Activated naive CD8-positive, alpha-beta T cell treated with anti-CD3 and anti-CD28 coated beads, Interleukin-2, amount 50 U/mL, for 16 hours (primary cell): ENCODE measurements at regions not wholly inside any gene's neighbourhood (a gene's known extent, or its start where the extent isn't known, plus 50 kb on each side); places are given as distances from the start of the nearest gene placed in this dataset.
"Not testable (repeated sequence)": the region's sequence is repeated elsewhere in the genome, so short reads cannot be mapped to it uniquely, and the experiment has no call there.

Experiments used
- DNase-seq: peaks from one replicate; pipeline ENCODE4 v3.0.0-alpha.2; 2020; ENCODE audit warnings: low read depth, low spot score

DNA sequence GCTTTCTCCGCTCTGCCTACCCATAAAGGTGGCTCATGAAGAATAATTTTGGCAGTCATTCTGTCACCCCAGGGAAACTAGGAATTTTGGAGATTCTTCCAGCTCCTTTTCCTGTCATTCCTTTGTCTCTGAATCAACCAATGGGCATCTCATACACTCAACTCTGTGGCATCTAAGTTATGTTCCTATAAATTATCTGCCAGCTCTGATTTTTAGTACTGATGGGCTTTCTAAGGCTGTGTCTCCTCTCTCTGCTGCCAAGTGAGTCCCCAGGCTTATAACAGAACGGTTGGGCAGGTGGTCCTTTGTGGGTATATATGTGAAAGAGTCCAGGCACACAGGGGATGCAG lies 226.8 kb downstream of the NMUR2 start:
- no peak for DNase-seq

DNA sequence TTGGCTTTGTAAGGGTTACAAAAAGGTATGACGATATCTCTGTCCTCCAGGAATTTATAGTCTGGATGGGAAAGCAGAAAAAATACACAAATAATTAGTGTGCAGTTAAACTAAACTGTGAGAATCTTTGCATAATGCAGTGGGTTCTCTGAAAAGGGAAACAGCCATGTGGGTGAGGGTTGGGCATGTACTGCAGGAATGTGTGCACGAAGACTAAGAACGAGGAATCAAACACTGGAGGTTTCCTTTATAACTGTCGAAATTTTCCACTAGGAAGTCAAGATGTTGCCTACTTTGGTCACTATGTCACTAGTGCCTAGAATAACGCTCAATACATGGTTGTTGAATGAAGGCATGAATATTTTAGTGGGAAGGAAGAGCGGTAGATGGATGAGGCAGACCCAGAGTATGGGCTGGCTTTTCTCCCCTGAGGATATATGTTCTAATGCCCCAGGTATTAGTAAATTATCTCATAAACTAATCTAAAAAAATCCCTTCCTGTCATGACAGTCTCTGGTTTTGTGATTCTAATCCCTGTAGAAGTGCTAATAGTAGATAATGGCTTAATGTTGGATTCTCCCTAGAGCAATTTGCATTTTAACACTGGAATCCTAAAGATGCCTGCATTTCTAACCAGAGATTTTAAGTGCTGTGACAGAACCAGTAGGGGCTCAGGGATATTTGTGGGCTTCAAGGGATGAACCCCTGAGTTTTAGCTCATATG lies 227.3 kb downstream of the NMUR2 start:
- DNase-seq: no peak

DNA sequence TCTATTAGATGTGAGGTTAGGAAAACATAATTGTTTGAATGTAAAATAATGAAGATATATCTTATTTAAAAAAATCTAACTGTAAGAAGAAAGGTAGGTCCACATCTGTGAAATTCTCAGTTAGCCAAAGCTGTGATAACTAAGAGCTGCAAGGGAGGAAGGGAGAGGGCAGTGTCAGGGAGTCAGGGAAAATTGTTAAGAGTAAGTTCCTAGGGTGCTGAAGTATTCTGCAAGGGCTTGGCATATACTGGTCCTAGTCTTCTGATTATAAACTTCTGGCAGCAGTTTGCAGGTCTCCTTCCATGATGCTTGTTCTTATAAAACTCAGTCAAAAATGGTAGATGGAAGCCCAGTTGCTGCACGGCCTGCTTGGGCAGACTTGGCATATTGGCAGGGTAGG lies 233.2 kb downstream of the NMUR2 start:
- no peak for DNase-seq

DNA sequence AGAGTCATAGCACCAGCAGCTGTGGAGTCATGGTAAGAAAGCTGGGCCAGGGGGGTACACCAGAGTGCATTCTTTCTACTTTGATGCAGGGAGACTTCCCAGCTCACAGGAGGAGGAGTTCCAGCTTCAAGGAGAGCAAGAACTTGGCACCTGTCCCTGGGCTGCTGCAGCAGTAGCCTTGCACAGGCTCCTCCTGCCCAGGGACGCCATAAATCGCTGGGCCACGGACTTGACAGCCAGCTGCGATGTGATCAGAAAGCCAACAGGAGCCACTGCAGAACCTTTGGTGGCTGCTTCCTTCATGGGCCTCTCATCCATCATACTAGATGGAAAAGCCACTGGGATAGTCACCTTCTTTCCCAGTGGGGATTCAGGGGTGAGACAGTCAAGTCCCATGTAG lies 234.7 kb downstream of the NMUR2 start:
- no peak for DNase-seq

DNA sequence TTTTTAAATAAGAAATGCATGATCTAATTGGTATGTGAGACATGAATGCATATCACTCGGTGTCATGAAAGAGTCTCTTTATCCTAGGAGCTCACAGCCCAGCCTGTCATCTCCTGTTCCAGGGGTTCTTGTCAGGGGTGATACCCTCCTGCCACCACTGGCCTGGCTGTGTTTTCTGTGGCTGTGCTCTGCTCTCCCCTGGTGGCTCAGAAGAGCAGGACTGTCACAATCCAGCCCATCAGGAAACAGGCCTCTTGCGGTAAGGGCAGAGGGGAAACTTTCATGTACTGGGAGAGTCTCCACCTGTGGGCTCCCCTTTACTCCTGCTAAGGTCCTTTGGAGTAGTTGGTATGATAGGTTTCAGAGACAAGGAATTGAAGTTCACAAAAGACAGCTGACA lies 240.2 kb upstream of the GLRA1 start:
- no peak for DNase-seq

DNA sequence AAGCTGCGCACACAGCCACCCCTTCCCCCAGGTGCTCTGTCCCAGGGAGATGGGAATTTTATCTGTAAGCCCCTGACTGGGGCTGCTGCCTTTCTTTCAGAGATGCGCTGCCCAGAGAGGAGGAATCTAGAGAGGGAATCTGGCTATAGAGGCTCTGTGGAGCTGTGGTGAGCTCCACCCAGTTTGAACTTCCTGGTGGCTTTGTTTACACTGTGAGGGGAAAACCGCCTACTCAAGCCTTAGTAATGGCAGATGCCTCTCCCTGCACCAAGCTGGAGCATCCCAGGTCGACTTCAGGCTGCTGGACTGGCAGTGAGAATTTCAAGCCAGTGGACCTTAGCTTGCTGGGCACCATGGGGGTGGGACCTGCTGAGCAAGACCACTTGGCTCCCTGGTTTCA lies 235.2 kb upstream of the GLRA1 start:
- not testable (repeated sequence) for DNase-seq

DNA sequence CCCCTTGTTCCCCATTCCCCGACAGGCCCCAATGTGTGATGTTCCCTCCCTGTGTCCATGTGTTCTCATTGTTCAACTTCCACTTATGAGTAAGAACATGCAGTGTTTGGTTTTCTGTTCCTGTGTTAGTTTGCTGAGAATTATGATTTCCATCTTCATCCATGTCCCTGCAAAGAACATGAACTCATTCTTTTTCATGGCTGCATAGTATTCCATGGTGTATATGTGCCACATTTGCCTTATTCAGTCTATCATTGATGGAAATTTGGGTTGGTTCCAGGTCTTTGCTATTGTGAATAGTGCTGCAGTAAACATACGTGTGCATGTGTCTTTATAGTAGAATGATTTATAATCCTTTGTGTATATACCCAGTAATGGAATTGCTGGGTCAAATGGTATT lies 229.8 kb upstream of the GLRA1 start:
- DNase-seq: not testable (repeated sequence)

DNA sequence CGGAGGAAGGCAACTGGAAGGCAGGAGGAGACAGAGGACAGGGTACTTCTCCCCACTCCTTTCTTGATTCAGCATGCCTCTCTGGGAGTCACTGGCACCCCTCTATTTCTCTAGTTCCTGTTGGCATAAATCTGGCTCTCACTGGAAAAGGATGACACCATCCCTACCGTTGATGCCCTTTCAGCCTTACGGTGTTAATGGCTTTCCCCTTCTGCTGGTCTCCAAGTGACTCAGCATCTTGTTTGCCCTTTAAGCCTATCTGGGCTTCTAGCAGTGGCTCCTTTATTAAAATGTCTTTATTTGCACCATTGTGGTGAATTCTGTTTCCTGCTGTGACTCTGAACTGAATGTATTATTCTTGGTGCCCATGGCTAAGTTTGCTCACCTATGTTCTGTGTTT lies 227.3 kb upstream of the GLRA1 start:
- DNase-seq: no peak

DNA sequence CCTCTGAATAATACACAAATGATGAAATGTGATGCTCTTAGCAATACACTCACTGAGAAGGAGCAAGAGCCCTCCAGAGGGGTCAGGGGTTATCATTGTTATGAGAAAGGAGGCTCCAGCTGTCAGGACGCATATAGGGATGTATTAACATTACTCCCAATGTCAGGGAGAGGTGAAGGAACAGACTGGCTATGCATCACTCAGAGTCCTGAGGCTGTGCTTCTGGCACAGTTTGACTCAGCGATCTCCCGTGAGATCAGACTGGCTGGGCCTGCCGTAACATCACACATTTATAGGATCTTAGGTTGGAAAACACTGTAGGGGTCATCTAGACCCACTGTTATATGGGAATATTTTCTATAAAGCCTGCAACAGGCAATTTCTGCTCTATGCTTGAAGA lies 226.5 kb upstream of the GLRA1 start:
- DNase-seq: no peak

DNA sequence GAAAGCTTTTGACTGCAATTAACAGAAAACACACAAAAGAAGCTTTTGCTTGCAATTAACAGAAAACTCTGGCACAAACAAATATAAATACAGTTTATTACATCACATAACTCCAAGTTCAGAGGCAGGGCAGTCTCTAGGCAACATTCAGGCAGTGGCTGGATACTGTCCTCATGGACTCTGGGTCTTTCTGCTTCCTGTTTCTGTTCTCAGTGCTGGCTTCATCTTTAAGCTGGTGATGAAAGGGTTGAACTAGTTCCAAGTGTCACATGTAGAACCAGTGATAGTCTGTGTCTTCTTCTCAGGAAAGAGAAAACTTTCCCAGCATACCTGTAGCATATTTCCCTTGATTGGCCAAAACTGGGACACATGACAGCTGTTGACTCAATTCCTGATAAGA lies 222.6 kb upstream of the GLRA1 start:
- no peak for DNase-seq

DNA sequence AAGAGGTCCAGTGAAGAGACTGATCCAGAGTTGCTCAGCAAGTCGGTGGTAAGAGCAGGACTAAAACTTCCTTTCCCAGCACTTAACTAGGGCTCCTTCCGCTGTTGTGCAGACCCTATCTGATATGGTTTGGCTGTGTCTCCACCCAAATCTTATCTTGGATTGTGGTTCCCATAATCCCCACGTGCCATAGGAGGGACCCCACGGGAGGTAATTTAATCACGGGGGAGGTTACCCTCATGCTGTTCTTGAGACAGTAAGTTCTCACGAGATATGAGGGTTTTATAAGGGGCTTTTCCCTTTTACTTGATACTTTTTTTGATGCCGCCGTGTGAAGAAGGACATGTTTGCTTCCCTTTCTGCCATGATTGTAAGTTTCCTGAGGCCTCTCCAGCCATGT lies 221.9 kb upstream of the GLRA1 start:
- DNase-seq: no peak

DNA sequence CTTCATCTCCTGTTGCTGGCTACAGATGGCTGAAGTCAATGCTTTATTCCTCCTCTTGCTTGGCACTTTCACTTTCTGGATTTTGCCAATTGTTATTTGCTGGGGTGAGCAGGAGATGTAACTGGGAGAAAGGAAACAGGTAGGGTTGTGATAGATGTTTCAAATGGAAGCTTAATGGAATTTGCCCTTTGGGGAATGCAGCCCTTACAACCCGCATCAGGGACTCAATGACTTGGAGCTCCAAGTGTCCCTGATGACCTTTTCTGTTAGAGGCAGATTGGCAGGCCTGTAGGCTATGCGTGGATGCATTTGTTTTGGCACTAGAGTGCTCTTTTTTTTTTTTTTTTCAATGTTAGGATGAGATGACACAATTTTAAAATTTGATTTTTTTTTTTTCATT lies 219.9 kb upstream of the GLRA1 start:
- no peak for DNase-seq

DNA sequence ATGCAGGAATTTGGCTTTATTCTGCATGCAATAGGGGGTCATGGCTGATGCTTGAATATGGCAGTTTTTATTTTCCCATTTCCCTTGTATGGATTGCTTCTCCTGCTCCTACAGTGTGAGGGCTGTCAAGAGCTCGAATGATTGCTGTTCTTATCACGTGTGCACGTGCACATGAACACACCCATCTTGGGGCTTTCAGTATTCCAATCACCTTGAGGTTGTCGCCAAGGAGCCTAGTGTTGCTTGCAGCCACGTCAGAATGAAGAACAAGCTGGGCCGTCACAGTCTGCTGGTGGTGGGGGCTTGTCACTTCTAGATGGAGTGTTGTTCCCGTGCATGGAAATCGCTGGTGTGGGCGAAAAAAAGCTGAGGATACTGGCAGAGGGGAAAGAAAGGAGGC lies 219.4 kb upstream of the GLRA1 start:
- DNase-seq: no peak

DNA sequence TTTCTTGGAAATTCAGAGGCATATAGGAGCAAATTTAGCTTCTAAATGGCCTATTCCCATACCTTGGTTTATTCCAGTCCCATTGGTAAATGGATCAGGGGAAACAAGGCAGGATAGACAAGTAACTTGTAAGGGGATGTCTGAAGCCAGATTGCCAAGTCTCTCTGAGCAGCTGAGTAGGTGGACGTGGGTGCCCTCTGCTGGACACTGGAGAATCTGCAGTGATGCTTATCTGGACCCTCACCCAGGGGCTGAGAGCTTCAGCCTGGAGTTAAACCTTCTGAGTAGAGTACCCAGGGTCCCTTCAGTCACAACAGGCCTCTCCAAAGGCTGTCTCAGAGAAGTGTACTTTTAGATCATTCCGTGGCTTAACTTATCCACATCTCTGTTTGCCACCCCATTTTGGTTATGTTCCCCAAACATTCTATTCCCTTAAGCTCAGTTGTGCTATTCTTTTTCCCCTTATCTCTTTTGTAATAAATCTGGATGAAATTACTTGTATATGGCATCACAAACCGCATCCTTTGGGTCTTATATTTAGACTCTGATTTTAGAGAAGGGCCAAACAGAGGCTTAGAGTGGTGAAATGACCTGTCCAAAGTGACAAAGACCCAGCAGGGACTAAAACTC lies 218.3 kb upstream of the GLRA1 start:
- peak; percentile 33 for DNase-seq

DNA sequence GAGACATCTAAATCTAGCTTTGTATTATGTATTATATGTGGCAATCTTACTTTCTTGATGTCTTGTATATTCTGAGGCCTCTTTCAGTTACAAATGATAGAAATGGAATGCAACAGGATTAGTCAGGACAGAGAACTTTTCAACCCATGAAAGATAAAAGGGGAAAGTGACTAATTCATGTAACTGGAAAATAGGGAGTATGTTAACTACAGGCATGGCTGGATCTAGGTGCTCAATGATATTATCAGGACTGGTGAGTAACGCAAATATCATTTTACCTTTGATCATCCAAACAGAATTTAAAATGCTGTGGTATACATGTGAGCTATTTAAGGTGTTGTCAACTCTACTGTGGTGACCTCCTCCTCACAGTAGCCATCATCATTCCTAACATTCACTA lies 215.7 kb upstream of the GLRA1 start:
- DNase-seq: no peak

DNA sequence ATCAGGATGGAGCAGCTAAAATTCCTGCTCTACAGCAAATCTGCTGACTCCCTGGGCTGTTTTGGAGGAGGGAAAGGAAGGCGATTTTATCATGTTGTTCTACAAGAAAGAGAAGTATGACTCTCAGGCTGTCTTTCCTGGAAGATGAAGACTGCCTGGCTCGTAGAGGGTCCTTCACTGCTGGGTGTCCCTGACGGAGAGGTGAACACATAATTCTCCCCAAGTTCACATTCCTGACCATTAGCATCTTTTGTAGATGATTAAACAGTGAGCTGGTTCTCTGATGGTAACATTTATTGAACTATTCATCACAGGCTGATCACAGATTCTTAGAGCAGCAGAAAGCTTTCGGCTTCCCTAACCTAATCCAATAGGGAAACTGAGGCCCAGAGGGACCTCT lies 212.4 kb upstream of the GLRA1 start:
- DNase-seq: no peak

DNA sequence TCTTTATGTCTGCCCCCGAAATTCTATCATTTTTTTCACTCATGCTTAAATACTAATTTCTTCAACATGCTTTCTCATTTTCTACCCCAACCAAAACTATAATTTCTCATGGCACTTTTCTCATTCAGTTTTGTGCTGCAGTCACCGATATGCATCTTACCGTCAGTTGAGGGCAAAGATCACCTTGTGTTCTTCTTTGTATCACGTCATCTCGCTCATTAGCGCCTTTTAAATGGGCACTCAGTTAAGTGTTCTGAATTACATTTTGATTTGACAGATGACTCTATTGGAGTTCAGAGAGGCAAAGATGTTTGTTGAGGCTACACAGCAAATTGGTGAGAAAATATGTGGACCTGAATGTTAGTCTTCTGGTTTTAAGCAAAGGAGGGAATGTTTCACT lies 211.7 kb upstream of the GLRA1 start:
- no peak for DNase-seq

DNA sequence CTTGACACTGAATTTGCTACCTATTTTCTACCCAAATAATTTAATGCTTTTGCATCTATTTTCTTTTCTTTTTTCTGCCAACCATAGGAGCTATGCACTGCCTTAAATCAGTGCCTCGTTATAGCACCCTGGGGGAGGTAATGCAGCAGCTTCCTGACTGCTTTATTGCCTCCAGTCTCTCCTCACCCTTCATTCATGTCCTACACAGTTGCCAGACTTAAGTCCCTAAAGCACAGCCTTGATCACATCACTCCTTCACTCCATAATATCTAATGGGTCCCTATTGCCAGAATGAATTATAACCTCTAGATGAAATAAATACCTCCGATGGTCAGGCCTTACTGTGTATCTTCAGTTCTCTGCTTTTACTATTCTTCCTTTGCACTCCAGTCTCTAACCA lies 211.2 kb upstream of the GLRA1 start:
- no peak for DNase-seq

DNA sequence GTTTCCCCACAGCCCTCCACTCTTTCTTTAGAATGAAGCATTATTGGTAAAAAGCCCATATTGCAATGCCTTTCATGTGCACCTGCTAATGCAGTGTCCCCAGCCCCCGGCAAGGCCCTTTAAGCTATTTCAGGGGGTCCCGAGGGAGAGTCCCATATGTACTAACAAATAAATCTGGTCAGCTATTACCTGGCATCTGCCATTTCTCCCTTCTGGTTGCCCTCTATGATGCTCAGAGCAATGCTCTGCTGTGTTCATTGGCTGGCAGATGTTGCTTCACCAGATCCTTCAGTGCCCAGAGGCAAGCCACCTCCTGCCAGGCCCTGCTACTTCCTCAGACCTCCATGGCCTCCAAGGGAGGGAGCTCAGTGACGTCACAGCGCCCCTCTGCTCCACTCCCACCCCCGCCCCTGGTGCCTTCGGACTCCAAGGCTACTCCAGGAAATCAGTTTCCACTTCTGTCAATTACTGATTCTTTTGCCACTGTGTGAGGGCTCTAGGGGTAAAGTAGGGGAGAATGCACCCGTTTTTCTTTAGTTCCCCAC lies 201.1 kb upstream of the GLRA1 start:
- no peak for DNase-seq

DNA sequence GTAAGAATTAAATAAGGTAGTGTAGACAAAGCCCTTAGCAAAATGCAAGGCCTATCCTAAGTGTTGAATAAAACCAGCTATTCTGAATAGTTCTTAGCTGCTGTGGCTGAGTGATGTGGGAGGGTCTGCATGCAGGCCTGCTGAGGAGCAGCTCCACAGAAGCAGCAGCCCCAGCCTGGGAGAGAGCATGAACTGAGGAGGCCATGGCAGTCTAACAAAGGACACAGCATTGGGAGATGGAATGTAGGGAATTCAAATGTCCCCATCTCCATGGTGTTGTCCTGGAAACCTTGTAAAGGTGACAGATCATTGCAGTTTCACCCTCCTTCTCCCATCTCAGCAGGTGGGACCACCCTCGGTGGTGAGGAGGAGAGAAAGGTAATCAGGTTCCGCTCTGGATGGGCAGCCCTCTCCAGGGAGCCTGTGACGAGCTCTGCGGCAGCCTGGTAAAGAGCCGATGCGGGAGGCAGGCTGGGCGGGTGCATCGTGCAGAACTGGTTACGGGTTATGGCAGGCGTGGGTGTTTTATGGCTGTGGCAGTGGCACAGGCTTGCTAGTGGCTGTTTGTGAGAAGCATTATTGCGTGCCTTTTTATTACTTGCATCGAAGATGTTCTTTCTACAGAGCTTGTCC lies 199.9 kb upstream of the GLRA1 start:
- DNase-seq: no peak

DNA sequence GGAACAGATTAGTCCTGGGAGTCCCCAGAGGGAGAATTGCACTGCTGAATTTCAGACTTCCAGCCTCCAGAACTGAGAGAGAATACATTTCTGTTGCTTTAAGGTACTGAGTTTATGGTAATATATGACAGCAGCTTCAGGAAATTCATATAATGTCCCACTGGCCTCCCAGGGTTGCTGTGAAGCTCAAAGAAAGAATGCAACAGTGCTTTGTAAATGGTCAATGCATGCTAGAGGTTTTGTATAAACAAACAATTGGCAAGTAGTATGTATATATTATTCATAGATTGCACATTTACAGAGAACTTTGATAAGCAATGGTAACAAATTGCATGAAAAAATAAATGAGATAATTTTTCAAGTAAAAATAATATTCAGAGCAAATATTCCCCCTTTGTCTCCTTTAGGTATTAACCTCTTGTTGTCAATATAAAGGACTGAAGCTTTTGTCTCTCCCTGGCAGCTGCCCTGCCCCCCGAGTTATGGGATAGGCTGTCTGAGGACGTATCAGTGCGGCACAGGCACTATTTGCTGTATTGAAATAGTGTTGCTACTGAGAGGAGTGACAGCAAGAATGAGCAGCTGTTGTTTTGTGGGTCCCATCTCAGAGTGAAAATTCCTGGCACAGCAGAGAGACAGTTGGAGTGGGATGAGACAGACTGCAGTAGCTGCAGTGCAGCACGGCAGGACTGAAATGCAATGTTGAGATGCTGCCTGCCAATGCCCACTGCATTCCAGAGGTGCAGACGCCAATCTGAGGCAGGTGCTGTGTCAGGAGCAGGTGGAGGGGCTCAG lies 194.2 kb upstream of the GLRA1 start:
- DNase-seq: no peak

DNA sequence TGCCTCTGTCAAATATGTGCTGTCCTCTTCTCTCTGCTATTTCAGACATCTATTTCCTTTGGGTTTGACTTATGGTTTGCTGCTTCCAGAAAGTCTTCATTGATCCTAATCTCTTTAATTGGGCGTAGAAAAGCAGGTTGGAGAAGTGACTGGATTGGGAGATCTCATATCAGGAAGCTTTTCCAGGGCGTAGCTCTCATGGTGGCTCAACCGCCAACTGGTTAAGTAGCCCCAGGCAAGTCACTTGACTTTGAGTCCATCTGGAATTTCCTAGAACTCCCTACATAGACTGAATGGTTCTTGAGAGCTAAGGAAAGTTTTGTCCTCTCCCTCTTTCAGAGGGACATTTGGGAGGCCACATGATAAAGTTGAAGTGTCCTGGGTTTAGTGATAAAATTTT lies 192.3 kb upstream of the GLRA1 start:
- DNase-seq: no peak
